ENCODE measurements at regions not wholly inside any gene's neighbourhood (a gene's known extent, or its start where the extent isn't known, plus 50 kb on each side); places are given as distances from the start of the nearest gene placed in this dataset.

DNA sequence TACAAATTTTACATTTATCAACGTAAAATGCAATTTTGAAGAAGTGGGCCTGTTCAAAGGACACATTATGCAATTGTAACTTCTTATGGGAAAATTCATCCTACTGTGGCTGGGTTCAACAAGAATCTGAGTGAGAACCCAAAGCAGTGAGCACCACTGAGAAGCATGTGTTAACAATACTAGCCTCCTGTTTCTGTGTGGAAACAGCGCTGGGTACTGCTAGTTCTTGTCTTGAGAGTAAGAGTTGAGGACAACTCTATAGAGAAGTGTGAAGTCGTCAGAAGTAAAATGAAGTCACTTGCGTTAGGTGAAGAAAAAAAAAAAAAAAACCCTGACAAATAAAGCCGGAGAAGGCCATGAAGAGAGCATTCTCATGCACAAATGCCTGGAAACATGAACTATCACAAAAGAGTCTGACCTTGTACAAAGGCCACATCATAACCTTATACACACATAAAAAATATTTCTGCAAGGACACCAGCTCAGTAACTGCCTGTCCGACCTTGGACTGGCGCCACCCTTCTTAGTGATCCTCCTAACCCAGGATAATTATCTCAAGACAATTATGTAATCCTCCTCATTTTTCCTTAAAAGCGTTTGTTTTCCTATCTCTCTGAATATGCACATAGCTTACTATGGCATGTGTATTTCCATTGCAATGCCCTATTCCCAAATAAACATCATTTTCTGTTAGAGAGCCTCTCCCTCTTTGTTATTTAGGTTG is 554.9 kb downstream of the HTR7 start:
- TF ChIP-seq, protein P1, sequence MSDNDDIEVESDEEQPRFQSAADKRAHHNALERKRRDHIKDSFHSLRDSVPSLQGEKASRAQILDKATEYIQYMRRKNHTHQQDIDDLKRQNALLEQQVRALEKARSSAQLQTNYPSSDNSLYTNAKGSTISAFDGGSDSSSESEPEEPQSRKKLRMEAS (IDR thresholded peaks at IDR 0.05), result no peak
- TF ChIP-seq, protein P2, sequence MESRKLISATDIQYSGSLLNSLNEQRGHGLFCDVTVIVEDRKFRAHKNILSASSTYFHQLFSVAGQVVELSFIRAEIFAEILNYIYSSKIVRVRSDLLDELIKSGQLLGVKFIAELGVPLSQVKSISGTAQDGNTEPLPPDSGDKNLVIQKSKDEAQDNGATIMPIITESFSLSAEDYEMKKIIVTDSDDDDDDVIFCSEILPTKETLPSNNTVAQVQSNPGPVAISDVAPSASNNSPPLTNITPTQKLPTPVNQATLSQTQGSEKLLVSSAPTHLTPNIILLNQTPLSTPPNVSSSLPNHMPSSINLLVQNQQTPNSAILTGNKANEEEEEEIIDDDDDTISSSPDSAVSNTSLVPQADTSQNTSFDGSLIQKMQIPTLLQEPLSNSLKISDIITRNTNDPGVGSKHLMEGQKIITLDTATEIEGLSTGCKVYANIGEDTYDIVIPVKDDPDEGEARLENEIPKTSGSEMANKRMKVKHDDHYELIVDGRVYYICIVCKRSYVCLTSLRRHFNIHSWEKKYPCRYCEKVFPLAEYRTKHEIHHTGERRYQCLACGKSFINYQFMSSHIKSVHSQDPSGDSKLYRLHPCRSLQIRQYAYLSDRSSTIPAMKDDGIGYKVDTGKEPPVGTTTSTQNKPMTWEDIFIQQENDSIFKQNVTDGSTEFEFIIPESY (IDR thresholded peaks at IDR 0.05), result no peak
- TF ChIP-seq RXRA (IDR thresholded peaks at IDR 0.05) (no peak), TAF1 (conservative IDR thresholded peaks at IDR 0.05) (no peak), YY1 (IDR thresholded peaks at IDR 0.05) (no peak), JUND (IDR thresholded peaks at IDR 0.05) (no peak), SP1 (IDR thresholded peaks at IDR 0.05) (no peak)
- TF ChIP-seq, protein P3, sequence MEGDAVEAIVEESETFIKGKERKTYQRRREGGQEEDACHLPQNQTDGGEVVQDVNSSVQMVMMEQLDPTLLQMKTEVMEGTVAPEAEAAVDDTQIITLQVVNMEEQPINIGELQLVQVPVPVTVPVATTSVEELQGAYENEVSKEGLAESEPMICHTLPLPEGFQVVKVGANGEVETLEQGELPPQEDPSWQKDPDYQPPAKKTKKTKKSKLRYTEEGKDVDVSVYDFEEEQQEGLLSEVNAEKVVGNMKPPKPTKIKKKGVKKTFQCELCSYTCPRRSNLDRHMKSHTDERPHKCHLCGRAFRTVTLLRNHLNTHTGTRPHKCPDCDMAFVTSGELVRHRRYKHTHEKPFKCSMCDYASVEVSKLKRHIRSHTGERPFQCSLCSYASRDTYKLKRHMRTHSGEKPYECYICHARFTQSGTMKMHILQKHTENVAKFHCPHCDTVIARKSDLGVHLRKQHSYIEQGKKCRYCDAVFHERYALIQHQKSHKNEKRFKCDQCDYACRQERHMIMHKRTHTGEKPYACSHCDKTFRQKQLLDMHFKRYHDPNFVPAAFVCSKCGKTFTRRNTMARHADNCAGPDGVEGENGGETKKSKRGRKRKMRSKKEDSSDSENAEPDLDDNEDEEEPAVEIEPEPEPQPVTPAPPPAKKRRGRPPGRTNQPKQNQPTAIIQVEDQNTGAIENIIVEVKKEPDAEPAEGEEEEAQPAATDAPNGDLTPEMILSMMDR (IDR thresholded peaks at IDR 0.05; ENCODE audit: low read depth, low read length, missing input control), result no peak
- TF ChIP-seq, protein P4, sequence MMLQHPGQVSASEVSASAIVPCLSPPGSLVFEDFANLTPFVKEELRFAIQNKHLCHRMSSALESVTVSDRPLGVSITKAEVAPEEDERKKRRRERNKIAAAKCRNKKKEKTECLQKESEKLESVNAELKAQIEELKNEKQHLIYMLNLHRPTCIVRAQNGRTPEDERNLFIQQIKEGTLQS (IDR thresholded peaks at IDR 0.05), result no peak
- TF ChIP-seq, protein P5, sequence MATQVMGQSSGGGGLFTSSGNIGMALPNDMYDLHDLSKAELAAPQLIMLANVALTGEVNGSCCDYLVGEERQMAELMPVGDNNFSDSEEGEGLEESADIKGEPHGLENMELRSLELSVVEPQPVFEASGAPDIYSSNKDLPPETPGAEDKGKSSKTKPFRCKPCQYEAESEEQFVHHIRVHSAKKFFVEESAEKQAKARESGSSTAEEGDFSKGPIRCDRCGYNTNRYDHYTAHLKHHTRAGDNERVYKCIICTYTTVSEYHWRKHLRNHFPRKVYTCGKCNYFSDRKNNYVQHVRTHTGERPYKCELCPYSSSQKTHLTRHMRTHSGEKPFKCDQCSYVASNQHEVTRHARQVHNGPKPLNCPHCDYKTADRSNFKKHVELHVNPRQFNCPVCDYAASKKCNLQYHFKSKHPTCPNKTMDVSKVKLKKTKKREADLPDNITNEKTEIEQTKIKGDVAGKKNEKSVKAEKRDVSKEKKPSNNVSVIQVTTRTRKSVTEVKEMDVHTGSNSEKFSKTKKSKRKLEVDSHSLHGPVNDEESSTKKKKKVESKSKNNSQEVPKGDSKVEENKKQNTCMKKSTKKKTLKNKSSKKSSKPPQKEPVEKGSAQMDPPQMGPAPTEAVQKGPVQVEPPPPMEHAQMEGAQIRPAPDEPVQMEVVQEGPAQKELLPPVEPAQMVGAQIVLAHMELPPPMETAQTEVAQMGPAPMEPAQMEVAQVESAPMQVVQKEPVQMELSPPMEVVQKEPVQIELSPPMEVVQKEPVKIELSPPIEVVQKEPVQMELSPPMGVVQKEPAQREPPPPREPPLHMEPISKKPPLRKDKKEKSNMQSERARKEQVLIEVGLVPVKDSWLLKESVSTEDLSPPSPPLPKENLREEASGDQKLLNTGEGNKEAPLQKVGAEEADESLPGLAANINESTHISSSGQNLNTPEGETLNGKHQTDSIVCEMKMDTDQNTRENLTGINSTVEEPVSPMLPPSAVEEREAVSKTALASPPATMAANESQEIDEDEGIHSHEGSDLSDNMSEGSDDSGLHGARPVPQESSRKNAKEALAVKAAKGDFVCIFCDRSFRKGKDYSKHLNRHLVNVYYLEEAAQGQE (IDR thresholded peaks at IDR 0.05), result no peak
